ENCODE measurements at regions not wholly inside any gene's neighbourhood (a gene's known extent, or its start where the extent isn't known, plus 50 kb on each side); places are given as distances from the start of the nearest gene placed in this dataset.

DNA sequence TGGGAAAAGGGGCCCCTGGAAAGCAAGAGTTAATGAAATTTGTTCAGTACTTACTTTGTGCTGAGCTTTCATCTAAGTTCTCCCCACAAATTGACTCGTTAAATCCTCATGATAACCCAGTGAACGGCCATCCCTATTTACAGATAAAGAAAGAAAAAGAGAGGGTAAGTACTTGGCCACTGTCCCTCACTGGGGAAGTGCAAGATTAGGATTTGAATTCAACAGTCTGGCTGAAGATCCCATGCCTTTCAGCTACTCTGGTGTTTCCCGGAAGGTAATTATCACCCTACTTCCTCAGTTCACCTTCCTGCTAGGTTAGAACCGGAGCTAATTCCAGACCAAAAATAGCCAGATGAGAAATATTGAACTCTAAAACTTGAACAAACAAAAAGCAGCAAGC, 269.2 kb upstream of the TLE4 start:
- H3K27me3 ChIP-seq (replicated peaks; ENCODE audit: control insufficient read depth, insufficient read depth, low read length): peaks cover 3% of the 10 kb centered on the region
- H3K9me3 ChIP-seq (ENCODE audit: control insufficient read depth, low read length): no peaks in the 10 kb centered on the region
- no peaks in the 10 kb centered on the region for H3K4me1 ChIP-seq (ENCODE audit: control insufficient read depth, insufficient read depth, low read length)
- no peak for DNase-seq (ENCODE audit: low read depth)
- H3K36me3 ChIP-seq (ENCODE audit: control insufficient read depth, insufficient read depth, low read length, severe bottlenecking): no peaks in the 10 kb centered on the region
- no peak overlapping the region for H3K9ac ChIP-seq (ENCODE audit: low read length)
- H3K4me3 ChIP-seq (ENCODE audit: low read length): no peak overlapping the region

DNA sequence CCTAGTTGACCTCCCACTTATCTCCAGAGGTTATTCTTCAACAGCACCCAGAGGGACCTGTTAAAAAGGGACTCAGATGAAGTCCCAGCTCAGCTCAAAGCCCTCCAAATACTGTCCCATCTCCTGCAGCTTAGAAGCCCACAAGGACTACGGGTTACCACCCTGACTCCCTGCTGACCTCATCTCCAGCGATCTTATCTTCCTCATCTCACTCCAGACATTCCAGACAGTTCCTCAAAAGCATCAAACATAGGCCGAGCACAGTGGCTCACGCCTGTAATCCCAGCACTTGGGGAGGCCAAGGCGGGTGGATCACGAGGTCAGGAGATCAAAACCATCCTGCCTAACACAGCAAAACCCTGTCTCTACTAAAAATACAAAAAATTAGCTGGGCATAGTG, 263.8 kb upstream of the TLE4 start:
- no peaks in the 10 kb centered on the region for H3K9me3 ChIP-seq (ENCODE audit: control insufficient read depth, low read length)
- H3K9ac ChIP-seq (ENCODE audit: low read length): no peak overlapping the region
- no peak for DNase-seq (ENCODE audit: low read depth)
- H3K4me1 ChIP-seq (ENCODE audit: control insufficient read depth, insufficient read depth, low read length): no peaks in the 10 kb centered on the region
- no peaks in the 10 kb centered on the region for H3K27me3 ChIP-seq (replicated peaks; ENCODE audit: control insufficient read depth, insufficient read depth, low read length)
- H3K36me3 ChIP-seq (ENCODE audit: control insufficient read depth, insufficient read depth, low read length, severe bottlenecking): no peaks in the 10 kb centered on the region
- no peak overlapping the region for H3K4me3 ChIP-seq (ENCODE audit: low read length)

DNA sequence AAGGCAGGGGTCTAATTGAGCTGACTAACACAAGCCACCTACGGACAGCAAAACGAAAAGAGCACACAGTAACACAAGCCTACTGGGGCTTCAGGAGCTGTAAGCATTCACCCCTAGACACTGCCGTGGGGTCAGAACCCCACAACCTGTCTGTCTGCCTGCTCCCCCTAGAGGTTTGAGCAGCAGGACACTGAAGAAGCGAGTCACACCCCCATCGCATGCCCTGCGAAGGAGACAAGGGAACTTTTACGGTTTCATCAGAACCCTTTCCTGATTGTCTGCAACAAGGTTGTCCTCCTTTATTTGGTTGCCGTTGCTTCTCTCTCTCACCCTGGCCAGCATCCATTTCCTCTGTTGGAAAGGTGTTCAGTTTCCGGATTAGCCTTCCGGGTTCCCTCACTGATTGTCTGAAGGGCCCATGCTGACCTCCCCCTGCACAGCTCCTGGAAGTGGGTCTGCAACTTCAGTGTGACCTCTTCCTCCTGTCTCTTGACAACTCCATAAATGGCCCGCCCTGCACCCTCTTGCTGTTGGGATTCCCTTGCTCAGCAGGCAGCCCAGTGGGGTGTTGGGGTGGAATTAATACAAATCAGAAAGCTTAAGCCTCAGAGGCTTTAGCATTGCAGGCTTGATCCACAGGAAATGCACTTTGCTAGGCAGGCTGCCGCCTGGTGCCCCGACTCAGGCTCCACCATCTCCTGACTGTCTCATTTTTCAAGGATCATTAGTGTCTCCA, 258.9 kb upstream of the TLE4 start:
- H3K4me1 ChIP-seq (ENCODE audit: control insufficient read depth, insufficient read depth, low read length): no peaks in the 10 kb centered on the region
- H3K36me3 ChIP-seq (ENCODE audit: control insufficient read depth, insufficient read depth, low read length, severe bottlenecking): no peaks in the 10 kb centered on the region
- H3K4me3 ChIP-seq (ENCODE audit: low read length): no peak overlapping the region
- H3K9ac ChIP-seq (ENCODE audit: low read length): no peak overlapping the region
- DNase-seq (ENCODE audit: low read depth): no peak
- no peaks in the 10 kb centered on the region for H3K9me3 ChIP-seq (ENCODE audit: control insufficient read depth, low read length)
- H3K27me3 ChIP-seq (replicated peaks; ENCODE audit: control insufficient read depth, insufficient read depth, low read length): no peaks in the 10 kb centered on the region

DNA sequence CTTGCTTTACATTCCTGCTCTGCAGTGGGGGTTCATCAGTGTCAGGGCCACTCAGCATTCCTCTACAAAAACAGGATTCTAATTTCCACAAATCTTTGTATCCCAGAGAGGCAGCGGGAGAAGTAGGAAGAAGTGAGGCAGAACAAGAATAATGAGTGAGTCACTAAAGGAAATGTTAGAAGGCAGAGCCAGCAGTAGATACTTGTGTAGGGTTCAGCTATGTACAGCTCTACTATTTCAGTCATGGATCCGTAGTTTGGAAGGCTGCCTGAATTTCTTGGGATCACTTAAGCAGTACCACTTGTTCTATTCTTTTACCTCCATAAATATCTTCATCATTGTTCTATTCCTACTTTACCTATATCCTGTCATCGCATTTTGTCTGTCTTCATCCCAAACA, 246.3 kb upstream of the TLE4 start:
- peak; percentile 71 for DNase-seq (ENCODE audit: low read depth)
- H3K27me3 ChIP-seq (replicated peaks; ENCODE audit: control insufficient read depth, insufficient read depth, low read length): no peaks in the 10 kb centered on the region
- no peaks in the 10 kb centered on the region for H3K36me3 ChIP-seq (ENCODE audit: control insufficient read depth, insufficient read depth, low read length, severe bottlenecking)
- no peak overlapping the region for H3K9ac ChIP-seq (ENCODE audit: low read length)
- H3K4me3 ChIP-seq (ENCODE audit: low read length): no peak overlapping the region
- no peaks in the 10 kb centered on the region for H3K4me1 ChIP-seq (ENCODE audit: control insufficient read depth, insufficient read depth, low read length)
- no peaks in the 10 kb centered on the region for H3K9me3 ChIP-seq (ENCODE audit: control insufficient read depth, low read length)

DNA sequence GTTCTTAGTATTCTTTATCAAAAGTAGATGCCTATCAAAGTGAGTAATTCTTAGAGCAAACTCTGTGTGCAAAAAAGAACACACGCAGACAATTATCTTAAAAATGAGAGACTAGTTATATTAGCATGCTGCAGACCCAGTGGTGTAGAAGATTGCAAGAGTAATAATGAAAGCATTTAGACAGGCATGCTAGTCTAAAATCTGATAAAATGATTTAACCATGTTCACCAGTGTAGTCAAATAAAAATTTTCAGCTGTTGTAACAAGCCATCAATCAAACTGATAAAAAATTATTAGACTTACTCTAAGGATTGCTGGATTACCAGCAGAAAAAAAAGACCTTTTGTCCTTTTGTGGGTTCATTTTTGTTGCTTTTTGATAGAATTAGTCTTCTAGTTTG, 241.9 kb upstream of the TLE4 start:
- no peak for DNase-seq (ENCODE audit: low read depth)

DNA sequence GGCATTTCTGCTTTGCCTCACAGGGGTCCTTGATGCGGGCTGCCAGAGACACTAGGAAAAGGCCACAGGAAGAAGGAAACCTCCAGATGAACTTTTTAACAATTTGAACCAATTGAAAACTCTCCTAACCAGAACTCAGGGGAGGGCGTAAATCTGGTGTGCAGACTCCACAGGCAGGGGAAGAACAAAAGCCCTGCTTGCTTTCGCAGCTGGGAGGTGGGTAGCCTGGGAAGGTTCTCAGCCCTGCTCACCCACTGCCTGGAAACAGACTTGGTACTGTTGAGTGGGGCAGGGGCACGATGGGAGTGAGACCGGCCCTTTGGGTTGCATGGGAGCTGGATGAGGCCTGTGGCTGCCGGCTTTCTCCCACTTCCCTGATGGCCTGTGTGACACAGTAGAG, 237.8 kb upstream of the TLE4 start:
- no peaks in the 10 kb centered on the region for H3K4me1 ChIP-seq (ENCODE audit: control insufficient read depth, insufficient read depth, low read length)
- H3K9me3 ChIP-seq (ENCODE audit: control insufficient read depth, low read length): peaks cover 4% of the 10 kb centered on the region
- no peaks in the 10 kb centered on the region for H3K27me3 ChIP-seq (replicated peaks; ENCODE audit: control insufficient read depth, insufficient read depth, low read length)
- H3K9ac ChIP-seq (ENCODE audit: low read length): no peak overlapping the region
- H3K36me3 ChIP-seq (ENCODE audit: control insufficient read depth, insufficient read depth, low read length, severe bottlenecking): no peaks in the 10 kb centered on the region
- DNase-seq (ENCODE audit: low read depth): no peak
- H3K4me3 ChIP-seq (ENCODE audit: low read length): no peak overlapping the region

More for the DNA sequence above, 241.9 kb upstream of the TLE4 start:
- H3K9ac ChIP-seq (ENCODE audit: low read length): no peak overlapping the region
- no peaks in the 10 kb centered on the region for H3K27me3 ChIP-seq (replicated peaks; ENCODE audit: control insufficient read depth, insufficient read depth, low read length)
- no peaks in the 10 kb centered on the region for H3K4me1 ChIP-seq (ENCODE audit: control insufficient read depth, insufficient read depth, low read length)
- H3K9me3 ChIP-seq (ENCODE audit: control insufficient read depth, low read length): no peaks in the 10 kb centered on the region
- no peak overlapping the region for H3K4me3 ChIP-seq (ENCODE audit: low read length)
- H3K36me3 ChIP-seq (ENCODE audit: control insufficient read depth, insufficient read depth, low read length, severe bottlenecking): no peaks in the 10 kb centered on the region

DNA sequence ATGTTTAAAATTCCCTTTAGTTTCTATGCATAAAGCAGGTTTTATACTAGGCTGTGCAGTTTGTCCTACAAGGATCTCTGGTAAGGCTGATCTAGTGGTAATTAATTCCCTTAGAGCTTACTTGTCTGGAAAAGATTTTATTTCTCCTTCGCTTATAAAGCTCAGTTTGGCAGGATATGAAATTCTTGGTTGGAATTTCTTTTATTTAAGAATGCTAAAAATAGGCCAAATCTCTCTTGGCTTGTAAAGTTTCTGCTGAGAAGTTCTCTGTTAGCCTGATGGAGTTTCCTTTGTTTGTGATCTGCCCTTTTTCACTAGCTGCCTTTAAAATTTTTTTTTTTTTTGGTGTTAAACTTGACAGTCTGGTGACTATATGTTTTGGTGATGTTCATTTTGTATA, 237.1 kb upstream of the TLE4 start:
- H3K27me3 ChIP-seq (replicated peaks; ENCODE audit: control insufficient read depth, insufficient read depth, low read length): no peaks in the 10 kb centered on the region
- peaks cover 4% of the 10 kb centered on the region for H3K9me3 ChIP-seq (ENCODE audit: control insufficient read depth, low read length)
- H3K9ac ChIP-seq (ENCODE audit: low read length): no peak overlapping the region
- H3K4me1 ChIP-seq (ENCODE audit: control insufficient read depth, insufficient read depth, low read length): no peaks in the 10 kb centered on the region
- H3K36me3 ChIP-seq (ENCODE audit: control insufficient read depth, insufficient read depth, low read length, severe bottlenecking): no peaks in the 10 kb centered on the region
- no peak for DNase-seq (ENCODE audit: low read depth)
- H3K4me3 ChIP-seq (ENCODE audit: low read length): no peak overlapping the region

DNA sequence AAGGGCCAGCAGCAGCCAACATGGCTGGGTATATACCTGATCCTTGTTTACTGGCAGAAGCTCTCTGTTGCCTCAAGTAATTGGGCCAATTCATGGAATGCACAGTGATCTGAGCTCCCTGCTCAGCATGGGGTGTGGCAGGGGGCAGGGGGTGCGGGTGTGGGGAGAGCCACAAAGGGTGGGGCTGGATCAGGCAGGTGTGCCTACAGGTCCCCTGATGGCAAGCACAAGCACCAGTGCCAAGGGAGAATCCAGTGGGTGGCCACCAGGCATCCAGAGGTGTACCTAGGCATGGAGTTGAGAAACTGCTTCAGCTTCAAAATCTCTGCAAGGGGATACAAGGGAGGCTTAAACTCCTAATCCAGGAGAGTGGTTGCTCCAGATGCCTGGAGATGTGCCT, 235.8 kb upstream of the TLE4 start:
- DNase-seq (ENCODE audit: low read depth): no peak
- Histone ChIP-seq H3K9ac (ENCODE audit: low read length) (no peak overlapping the region), H3K4me1 (ENCODE audit: control insufficient read depth, insufficient read depth, low read length) (no peaks in the 10 kb centered on the region), H3K4me3 (ENCODE audit: low read length) (no peak overlapping the region), H3K27me3 (replicated peaks; ENCODE audit: control insufficient read depth, insufficient read depth, low read length) (no peaks in the 10 kb centered on the region), H3K36me3 (ENCODE audit: control insufficient read depth, insufficient read depth, low read length, severe bottlenecking) (no peaks in the 10 kb centered on the region), H3K9me3 (ENCODE audit: control insufficient read depth, low read length) (peaks cover 4% of the 10 kb centered on the region)

DNA sequence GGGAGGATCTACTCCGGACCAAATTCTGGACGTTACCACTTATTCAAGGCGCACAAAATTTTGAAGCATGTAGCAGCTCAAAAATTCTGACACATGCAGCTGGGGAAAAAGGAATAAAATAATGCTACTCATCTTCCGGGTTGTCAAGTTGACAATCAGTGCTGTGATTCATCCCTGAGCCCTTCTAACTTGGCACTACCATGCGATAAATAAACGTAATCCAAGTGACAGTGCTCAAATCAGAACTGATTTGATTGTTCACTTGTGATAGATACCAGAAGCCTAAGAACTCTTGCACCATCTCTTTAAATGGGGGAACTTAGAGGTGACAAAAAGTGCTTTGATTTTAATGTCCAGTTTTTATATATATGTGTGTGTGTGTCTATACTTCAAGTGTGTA, 230.2 kb upstream of the TLE4 start:
- no peak for DNase-seq (ENCODE audit: low read depth)
- H3K9me3 ChIP-seq (ENCODE audit: control insufficient read depth, low read length): peaks cover 4% of the 10 kb centered on the region
- no peak overlapping the region for H3K4me3 ChIP-seq (ENCODE audit: low read length)
- H3K9ac ChIP-seq (ENCODE audit: low read length): no peak overlapping the region
- H3K27me3 ChIP-seq (replicated peaks; ENCODE audit: control insufficient read depth, insufficient read depth, low read length): no peaks in the 10 kb centered on the region
- no peaks in the 10 kb centered on the region for H3K36me3 ChIP-seq (ENCODE audit: control insufficient read depth, insufficient read depth, low read length, severe bottlenecking)
- no peaks in the 10 kb centered on the region for H3K4me1 ChIP-seq (ENCODE audit: control insufficient read depth, insufficient read depth, low read length)

DNA sequence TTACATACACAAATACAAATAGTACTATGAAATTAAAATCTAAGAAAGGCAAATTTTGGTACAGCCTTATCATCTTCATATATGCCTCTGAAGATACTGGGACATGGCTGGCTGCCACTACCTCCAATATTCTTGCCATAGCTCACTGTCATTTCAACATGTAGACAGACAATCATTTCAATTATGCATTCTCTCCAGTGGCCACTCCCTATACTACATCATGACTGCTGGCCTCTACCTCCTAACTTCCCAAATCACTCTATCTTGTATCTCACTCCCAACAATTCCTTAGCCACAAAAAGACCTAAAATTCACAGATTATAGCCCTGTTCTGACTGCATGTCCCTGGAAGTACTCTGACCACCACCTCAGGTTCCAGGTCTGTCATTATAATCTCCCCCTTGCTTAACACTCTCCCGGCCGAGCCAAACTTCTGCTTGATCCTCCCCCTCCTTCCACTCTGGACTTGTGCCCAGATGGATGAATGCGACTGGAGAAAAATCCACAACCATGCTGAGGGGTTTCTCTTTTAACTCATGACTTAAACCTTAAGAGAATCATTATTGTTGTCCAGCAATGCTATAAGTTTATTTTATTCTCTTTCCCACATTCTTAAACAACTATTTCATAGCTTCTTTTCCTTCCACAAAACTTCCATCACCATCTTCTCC, 225.3 kb upstream of the TLE4 start:
- no peaks in the 10 kb centered on the region for H3K36me3 ChIP-seq (ENCODE audit: control insufficient read depth, insufficient read depth, low read length, severe bottlenecking)
- no peak overlapping the region for H3K4me3 ChIP-seq (ENCODE audit: low read length)
- H3K4me1 ChIP-seq (ENCODE audit: control insufficient read depth, insufficient read depth, low read length): no peaks in the 10 kb centered on the region
- no peaks in the 10 kb centered on the region for H3K27me3 ChIP-seq (replicated peaks; ENCODE audit: control insufficient read depth, insufficient read depth, low read length)
- DNase-seq (ENCODE audit: low read depth): no peak
- no peaks in the 10 kb centered on the region for H3K9me3 ChIP-seq (ENCODE audit: control insufficient read depth, low read length)
- no peak overlapping the region for H3K9ac ChIP-seq (ENCODE audit: low read length)

DNA sequence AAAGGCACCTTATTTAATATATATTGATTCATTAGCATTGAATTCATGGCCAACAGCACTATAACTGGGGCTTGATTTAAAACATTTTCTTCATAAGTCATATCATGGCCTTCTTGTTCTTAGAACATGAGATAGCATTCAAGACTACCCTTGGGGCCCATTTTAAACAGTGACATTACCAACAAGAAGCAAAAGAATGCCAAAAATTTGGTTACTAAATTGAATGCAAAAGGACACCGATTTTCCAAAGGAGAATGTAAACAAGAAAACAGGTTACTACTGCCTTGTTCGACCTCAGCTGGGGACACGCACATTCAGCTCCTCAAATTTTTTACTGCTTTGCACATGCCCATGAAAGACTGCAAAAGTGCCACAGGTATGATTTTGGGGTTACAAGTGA, 219.4 kb upstream of the TLE4 start:
- Histone ChIP-seq H3K9ac (ENCODE audit: low read length) (no peak overlapping the region), H3K4me3 (ENCODE audit: low read length) (no peak overlapping the region), H3K27me3 (replicated peaks; ENCODE audit: control insufficient read depth, insufficient read depth, low read length) (no peaks in the 10 kb centered on the region), H3K36me3 (ENCODE audit: control insufficient read depth, insufficient read depth, low read length, severe bottlenecking) (no peaks in the 10 kb centered on the region), H3K9me3 (ENCODE audit: control insufficient read depth, low read length) (no peaks in the 10 kb centered on the region), H3K4me1 (ENCODE audit: control insufficient read depth, insufficient read depth, low read length) (no peaks in the 10 kb centered on the region)
- no peak for DNase-seq (ENCODE audit: low read depth)

All from adipocyte (in vitro differentiated cells).